ENCODE measurements at regions not wholly inside any gene's neighbourhood (a gene's known extent, or its start where the extent isn't known, plus 50 kb on each side); places are given as distances from the start of the nearest gene placed in this dataset.

DNA sequence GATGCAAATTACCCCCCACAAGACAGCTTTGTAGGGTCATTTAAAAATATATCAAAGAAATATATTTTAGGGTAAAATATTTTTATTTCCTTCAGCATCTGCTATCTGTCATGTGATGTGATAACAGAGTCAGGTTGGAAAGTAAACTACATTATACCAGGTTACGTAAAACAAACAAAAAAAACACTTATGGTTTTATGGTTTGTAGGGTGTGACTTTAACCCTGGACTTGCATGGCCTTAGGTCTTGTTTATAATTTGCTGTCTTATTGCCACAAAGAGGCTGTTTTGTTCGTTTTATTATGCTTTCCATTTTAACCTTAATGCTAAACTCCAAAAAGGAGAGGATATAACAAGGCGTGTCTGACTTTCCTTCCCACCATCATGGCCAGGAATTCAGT lies 244.5 kb upstream of the MME start:
- TF ChIP-seq, protein P1, sequence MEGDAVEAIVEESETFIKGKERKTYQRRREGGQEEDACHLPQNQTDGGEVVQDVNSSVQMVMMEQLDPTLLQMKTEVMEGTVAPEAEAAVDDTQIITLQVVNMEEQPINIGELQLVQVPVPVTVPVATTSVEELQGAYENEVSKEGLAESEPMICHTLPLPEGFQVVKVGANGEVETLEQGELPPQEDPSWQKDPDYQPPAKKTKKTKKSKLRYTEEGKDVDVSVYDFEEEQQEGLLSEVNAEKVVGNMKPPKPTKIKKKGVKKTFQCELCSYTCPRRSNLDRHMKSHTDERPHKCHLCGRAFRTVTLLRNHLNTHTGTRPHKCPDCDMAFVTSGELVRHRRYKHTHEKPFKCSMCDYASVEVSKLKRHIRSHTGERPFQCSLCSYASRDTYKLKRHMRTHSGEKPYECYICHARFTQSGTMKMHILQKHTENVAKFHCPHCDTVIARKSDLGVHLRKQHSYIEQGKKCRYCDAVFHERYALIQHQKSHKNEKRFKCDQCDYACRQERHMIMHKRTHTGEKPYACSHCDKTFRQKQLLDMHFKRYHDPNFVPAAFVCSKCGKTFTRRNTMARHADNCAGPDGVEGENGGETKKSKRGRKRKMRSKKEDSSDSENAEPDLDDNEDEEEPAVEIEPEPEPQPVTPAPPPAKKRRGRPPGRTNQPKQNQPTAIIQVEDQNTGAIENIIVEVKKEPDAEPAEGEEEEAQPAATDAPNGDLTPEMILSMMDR (conservative IDR thresholded peaks at IDR 0.05), result no peak
- no peak for TF ChIP-seq ZFX (IDR thresholded peaks at IDR 0.05)
